ENCODE measurements at regions not wholly inside any gene's neighbourhood (a gene's known extent, or its start where the extent isn't known, plus 50 kb on each side); places are given as distances from the start of the nearest gene placed in this dataset.

DNA sequence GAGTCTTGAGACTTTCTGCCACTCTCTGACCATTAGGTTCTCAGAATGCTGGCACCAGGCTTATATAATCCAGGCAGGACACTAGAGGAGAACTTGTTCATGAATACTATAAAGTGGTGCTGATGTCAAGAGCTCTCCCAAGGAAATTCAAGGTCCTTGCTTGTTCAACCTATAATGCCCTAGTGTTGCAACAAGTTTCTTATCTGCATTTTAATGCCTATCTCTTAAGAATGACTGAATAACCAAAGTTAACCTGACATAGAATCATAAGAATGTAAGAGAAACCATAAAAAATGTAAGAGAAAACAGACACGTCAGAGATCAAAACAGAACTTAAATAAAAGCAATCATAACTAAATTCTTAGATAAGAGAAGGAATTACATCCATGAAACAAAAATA lies 640.8 kb upstream of the SGCD start:
- no peak for TF ChIP-seq CTCF (IDR thresholded peaks at IDR 0.05)
- no peak for TF ChIP-seq POLR2AphosphoS5 (IDR thresholded peaks at IDR 0.05; ENCODE audit: low read depth, low read length)
- TF ChIP-seq REST (IDR thresholded peaks at IDR 0.05; ENCODE audit: insufficient read depth in 1 of 2, low read depth in 2 of 2, low read length in 1 of 2): no peak
- TF ChIP-seq TCF7L2 (IDR thresholded peaks at IDR 0.05; ENCODE audit: low read depth, low read length): no peak
- TF ChIP-seq SIN3A (IDR thresholded peaks at IDR 0.05; ENCODE audit: borderline replicate concordance, insufficient read depth, low read depth, low read length): no peak
